Breast epithelium (tissue), 3 donors: ENCODE measurements at regions not wholly inside any gene's neighbourhood (a gene's known extent, or its start where the extent isn't known, plus 50 kb on each side); places are given as distances from the start of the nearest gene placed in this dataset.

Experiments used
- CTCF ChIP-seq, 3 donors: fragments of 450-650 bp; IDR thresholded peaks; one replicate each; pipeline ENCODE4 v1.5.1; 2016 to 2017; ENCODE audit warnings: antibody characterized with exemption in 3 of 3, mild to moderate bottlenecking in 3 of 3, moderate library complexity in 3 of 3
- POLR2A ChIP-seq: fragments of 450-650 bp; IDR thresholded peaks from one replicate; pipeline ENCODE4 v1.6.1; 2016; ENCODE audit warnings: antibody characterized with exemption, mild to moderate bottlenecking, moderate library complexity

- TF ChIP-seq POLR2A = no peak
- TF ChIP-seq CTCF (IDR thresholded peaks at IDR 0.05) = no peak
Observed at GRCh38 chr12:59121451-59121850, 201.1 kb upstream of the LRIG3 start.
